ENCODE measurements at regions not wholly inside any gene's neighbourhood (a gene's known extent, or its start where the extent isn't known, plus 50 kb on each side); places are given as distances from the start of the nearest gene placed in this dataset.

DNA sequence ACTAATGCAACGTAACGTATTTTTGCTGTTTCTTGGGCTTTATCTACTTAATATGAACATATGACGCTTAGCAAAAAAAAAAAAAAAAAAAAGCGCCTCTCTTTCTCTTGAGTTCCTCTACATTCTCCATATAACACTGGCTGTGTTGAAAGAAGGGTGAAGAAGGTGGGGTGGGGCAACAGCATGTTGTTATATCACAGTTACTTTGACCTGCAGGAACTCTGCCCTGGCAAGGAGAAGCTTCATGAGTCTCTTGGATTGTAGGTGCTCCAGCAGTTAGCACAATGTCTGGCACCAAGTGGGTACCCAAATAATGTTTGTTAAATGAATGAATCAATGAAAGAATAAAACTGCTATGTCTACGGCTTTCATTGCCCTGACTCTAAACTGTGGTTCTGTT, 162.6 kb downstream of the ATG4C start:
- no peak for TF ChIP-seq REST (IDR thresholded peaks at IDR 0.05; ENCODE audit: insufficient replicate concordance, low read depth)
- TF ChIP-seq CTCF (IDR thresholded peaks at IDR 0.05; ENCODE audit: insufficient read depth, low read length), result no peak
- TF ChIP-seq SPI1 (IDR thresholded peaks at IDR 0.05; ENCODE audit: borderline replicate concordance, low read depth), result no peak
- Histone ChIP-seq H3K27ac (replicated peaks) (no peak overlapping the region), H3K4me3 (replicated peaks; ENCODE audit: insufficient read depth, low read length) (no peak overlapping the region), H3K27me3 (ENCODE audit: insufficient read depth, poor library complexity, severe bottlenecking) (peaks cover 7% of the 10 kb centered on the region)
- no peak for DNase-seq (ENCODE audit: low read depth in 1 of 2, low spot score in 1 of 2)

- Histone ChIP-seq H3K4me3 (replicated peaks; ENCODE audit: insufficient read depth, low read length) (no peak overlapping the region), H3K27me3 (ENCODE audit: insufficient read depth, poor library complexity, severe bottlenecking) (peaks cover 12% of the 10 kb centered on the region), H3K27ac (replicated peaks) (no peak overlapping the region)
- TF ChIP-seq POLR2AphosphoS5 (IDR thresholded peaks at IDR 0.05; ENCODE audit: low read depth) (no peak), GABPA (IDR thresholded peaks at IDR 0.05; ENCODE audit: low read depth) (no peak), SPI1 (IDR thresholded peaks at IDR 0.05; ENCODE audit: borderline replicate concordance, low read depth) (no peak), CTCF (IDR thresholded peaks at IDR 0.05; ENCODE audit: insufficient read depth, low read length) (no peak), REST (IDR thresholded peaks at IDR 0.05; ENCODE audit: insufficient replicate concordance, low read depth) (no peak)
- DNase-seq (ENCODE audit: low read depth in 1 of 2, low spot score in 1 of 2), result no peak
These were observed 167.5 kb downstream of the ATG4C start for GRCh38 chr1:62951428-62951827.

GRCh38 chr1:62952596-62952995, 168.7 kb downstream of the ATG4C start:
- H3K27ac ChIP-seq (replicated peaks), result no peak overlapping the region
- no peak overlapping the region for H3K4me3 ChIP-seq (replicated peaks; ENCODE audit: insufficient read depth, low read length)
- DNase-seq (ENCODE audit: low read depth in 1 of 2, low spot score in 1 of 2), result no peak
- TF ChIP-seq CTCF (IDR thresholded peaks at IDR 0.05; ENCODE audit: insufficient read depth, low read length) (no peak), POLR2AphosphoS5 (IDR thresholded peaks at IDR 0.05; ENCODE audit: low read depth) (no peak), GABPA (IDR thresholded peaks at IDR 0.05; ENCODE audit: low read depth) (no peak), REST (IDR thresholded peaks at IDR 0.05; ENCODE audit: insufficient replicate concordance, low read depth) (no peak), SPI1 (IDR thresholded peaks at IDR 0.05; ENCODE audit: borderline replicate concordance, low read depth) (no peak)
- peaks cover 15% of the 10 kb centered on the region for H3K27me3 ChIP-seq (ENCODE audit: insufficient read depth, poor library complexity, severe bottlenecking)
